GM12864 (cell line): ENCODE measurements at regions not wholly inside any gene's neighbourhood (a gene's known extent, or its start where the extent isn't known, plus 50 kb on each side); places are given as distances from the start of the nearest gene placed in this dataset.

Source experiments
- DNase-seq: peaks from one replicate; pipeline ENCODE4 v3.0.0-alpha.2; 2011; ENCODE audit warnings: low read depth
- H3K4me3 ChIP-seq: 2 replicates; pipeline ENCODE4 v1.5.1; 2011; ENCODE audit warnings: mild to moderate bottlenecking, low read depth, low read length, control low read depth
- TF ChIP-seq, protein P1 (sequence below): IDR thresholded peaks from 2 replicates; pipeline ENCODE4 v1.5.1; 2011; ENCODE audit warnings: low read depth, mild to moderate bottlenecking, moderate library complexity, low read length, control low read depth, inconsistent platforms; ENCODE audit errors: missing control alignments

DNA sequence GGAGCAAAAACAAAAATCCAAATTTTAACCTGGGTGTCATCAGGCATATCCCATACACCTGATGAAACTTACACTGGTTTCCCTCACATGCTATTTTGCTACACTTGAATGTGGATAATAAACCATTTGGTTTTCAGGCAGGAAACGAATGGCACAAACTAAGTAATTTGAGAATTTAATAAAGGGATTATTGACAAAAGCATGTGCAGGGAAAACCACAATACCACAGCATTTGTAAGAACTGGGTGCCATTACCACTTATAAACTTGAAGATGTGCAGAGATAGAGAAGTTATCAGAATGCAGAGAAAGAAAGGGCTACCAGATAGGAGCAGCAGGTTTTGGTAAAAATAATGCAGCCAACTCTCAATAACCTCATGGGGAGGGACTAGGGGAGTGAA is 151.2 kb downstream of the RFX6 start:
- no peak for DNase-seq
- H3K4me3 ChIP-seq = no peak overlapping the region
- TF ChIP-seq, protein P1, sequence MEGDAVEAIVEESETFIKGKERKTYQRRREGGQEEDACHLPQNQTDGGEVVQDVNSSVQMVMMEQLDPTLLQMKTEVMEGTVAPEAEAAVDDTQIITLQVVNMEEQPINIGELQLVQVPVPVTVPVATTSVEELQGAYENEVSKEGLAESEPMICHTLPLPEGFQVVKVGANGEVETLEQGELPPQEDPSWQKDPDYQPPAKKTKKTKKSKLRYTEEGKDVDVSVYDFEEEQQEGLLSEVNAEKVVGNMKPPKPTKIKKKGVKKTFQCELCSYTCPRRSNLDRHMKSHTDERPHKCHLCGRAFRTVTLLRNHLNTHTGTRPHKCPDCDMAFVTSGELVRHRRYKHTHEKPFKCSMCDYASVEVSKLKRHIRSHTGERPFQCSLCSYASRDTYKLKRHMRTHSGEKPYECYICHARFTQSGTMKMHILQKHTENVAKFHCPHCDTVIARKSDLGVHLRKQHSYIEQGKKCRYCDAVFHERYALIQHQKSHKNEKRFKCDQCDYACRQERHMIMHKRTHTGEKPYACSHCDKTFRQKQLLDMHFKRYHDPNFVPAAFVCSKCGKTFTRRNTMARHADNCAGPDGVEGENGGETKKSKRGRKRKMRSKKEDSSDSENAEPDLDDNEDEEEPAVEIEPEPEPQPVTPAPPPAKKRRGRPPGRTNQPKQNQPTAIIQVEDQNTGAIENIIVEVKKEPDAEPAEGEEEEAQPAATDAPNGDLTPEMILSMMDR = no peak

DNA sequence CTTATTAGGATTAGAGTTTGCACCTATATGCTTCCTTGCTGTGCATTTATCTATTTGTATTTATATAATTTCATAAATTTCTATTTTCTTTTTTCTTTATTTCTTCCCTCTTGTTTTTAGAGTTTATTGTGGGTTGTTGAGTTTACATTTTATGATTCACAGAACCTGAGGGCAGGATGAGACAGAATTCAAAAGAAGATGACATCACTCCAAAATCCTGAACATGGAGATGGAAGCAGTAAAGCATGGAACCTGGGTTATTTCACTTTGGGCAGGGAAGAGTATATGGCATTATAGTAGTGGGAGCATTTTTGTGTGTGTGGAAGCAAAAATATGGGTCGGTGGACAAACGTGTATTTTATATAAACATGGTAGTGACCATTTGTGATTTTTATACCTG is 157.5 kb downstream of the RFX6 start:
- TF ChIP-seq, protein P1 = no peak
- no peak overlapping the region for H3K4me3 ChIP-seq
- no peak for DNase-seq

DNA sequence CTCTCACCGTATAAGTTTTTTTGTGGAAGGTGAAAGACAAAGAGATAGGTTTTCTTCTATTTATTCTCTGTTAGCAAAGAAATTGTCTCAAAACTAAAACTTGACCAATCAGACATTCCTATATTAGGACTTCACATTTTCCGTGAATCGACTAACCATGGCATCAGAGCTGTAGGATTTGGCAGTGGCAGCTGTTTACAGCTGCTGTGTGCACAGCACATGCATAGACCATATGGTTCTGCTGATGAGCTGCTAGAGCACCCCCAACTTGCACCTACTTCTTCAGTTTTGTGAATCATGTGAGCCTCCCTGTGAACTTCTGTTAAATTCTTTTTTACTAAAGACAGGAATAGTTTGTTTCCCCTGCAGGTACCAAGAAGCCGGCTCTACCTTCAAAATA is 157.9 kb downstream of the RFX6 start:
- TF ChIP-seq, protein P1 = no peak
- no peak for DNase-seq
- H3K4me3 ChIP-seq = no peak overlapping the region

DNA sequence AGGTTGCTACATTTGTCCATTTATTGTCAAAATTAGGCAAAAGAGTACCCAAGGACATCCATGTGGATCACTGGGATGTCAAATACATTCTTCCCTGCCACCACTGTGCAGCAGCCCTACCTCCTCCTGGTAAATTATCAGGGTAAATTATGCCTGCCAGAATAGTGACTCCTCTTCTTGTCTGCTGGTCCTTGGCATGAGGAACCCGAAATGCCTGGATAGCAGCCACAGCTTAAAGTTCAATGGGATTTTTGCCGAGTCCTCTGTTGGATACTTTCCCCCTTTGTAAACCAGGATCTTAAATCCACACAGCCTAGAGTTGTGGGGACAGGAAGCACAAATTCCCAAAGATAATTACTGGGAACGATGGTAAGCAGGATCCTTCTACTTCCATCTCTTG is 173.3 kb downstream of the RFX6 start:
- TF ChIP-seq, protein P1 = no peak
- no peak for DNase-seq
- no peak overlapping the region for H3K4me3 ChIP-seq

DNA sequence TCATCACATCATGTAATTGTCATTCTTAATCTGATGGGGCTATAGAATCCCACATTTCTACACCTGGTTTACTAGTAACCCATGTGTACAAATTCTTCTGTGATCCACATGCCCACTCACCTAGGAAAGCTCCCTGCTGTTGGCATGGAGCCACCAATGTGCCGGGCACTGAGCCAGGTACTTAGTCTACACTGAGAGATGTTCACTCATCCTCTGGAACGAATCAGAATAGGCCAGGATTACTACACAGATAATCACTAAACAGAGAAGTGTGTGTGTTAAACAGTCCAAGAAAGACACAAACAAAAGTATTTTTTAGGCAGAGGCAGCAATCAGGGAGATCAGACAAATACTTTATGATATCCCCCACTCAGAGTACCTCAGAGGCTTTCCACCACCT is 193.2 kb upstream of the VGLL2 start:
- TF ChIP-seq, protein P1 = no peak
- no peak for DNase-seq
- no peak overlapping the region for H3K4me3 ChIP-seq

DNA sequence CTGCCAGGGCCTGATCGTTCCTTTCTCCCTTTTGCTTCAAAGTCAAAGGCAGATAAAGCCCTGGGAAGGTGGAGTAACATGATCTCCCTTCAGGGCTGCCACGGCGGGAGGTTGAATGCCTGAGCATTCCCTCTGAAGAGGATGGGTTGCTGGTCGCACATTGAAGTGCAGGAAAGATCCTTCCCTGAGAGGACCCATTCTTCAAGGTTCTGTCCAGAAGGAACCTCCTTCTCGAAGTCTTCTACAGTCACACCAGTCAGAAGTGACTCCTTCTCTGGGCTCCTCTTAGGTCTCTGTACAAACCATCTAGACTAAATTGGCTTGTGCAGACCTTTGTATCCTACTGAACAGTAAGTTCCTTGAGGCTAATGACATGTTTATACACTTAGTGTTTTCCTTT is 192.6 kb upstream of the VGLL2 start:
- no peak overlapping the region for H3K4me3 ChIP-seq
- no peak for DNase-seq
- TF ChIP-seq, protein P1 = no peak

DNA sequence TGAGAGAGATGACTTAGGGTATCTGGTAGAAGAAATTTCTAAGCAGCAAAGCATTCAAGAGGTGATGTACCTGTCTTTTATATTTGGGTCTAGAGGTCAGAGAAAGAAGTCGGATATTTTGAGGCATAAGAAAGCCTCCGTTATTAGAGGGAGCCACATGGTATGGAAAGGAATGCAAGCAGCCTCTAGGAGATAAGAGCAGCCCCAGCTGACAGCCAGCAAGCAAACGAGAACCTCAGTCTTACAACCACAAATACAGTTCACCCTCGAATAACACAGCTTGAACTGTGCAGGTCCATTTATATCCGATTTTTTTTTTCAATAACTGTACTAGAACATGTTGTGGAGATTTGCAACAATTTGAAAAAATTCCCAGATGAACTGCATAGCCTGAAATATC is 190.7 kb upstream of the VGLL2 start:
- TF ChIP-seq, protein P1 = no peak
- no peak overlapping the region for H3K4me3 ChIP-seq
- no peak for DNase-seq
